ENCODE measurements at regions not wholly inside any gene's neighbourhood (a gene's known extent, or its start where the extent isn't known, plus 50 kb on each side); places are given as distances from the start of the nearest gene placed in this dataset.

DNA sequence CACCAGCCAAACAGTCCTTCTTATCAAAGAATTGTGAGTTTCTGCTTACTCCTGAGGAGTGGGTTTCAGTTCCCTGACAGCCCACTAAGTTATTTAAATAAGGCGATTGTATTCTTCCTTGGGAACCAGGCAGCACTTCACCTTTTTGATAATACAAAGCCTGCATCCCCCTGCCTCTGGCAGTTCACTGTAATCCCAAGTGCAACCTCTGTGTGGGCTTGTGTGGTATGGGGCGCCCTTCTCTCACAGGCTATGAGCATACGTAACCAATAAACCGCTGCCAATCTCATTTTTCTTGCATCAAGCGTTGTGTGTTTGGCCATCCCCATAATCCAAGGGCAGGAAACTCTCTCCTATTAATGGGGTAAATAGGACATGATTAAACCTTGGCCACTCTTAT is 1025.6 kb downstream of the NSUN3 start:
- Histone ChIP-seq H3K36me3 (ENCODE audit: control insufficient read depth in 2 of 4, insufficient read depth in 4 of 4, low read length in 3 of 4) (no peaks in the 10 kb centered on the region), H3K27ac (ENCODE audit: low read depth, low read length) (no peak overlapping the region), H3K79me1 (ENCODE audit: low read depth, low read length) (no peaks in the 10 kb centered on the region), H3K79me2 (ENCODE audit: control insufficient read depth in 1 of 2, insufficient read depth in 2 of 2, low read length in 2 of 2) (no peaks in the 10 kb centered on the region), H3K27me3 (replicated peaks in 1 of 4; ENCODE audit: control insufficient read depth in 3 of 4, extremely low read depth in 1 of 4, insufficient read depth in 3 of 4, low read length in 3 of 4) (no peaks in the 10 kb centered on the region), H3K23ac (ENCODE audit: insufficient read length) (no peak overlapping the region), H3K9ac (replicated peaks in 1 of 4; ENCODE audit: extremely low read depth in 1 of 4, low read depth in 3 of 4, low read length in 3 of 4) (no peak overlapping the region; a peak in 1 of 7 replicates), H2BK12ac (ENCODE audit: low read depth, low read length) (no peak overlapping the region), H3K56ac (replicated peaks; ENCODE audit: insufficient read length, low read depth, low read length) (no peak overlapping the region), H3K4me3 (ENCODE audit: extremely low read depth in 1 of 4, insufficient read depth in 2 of 4, low read depth in 3 of 4, low read length in 4 of 4) (no peak overlapping the region), H3K14ac (ENCODE audit: insufficient read length) (no peak overlapping the region), H2BK20ac (ENCODE audit: low read length) (no peak overlapping the region), H2BK120ac (replicated peaks; ENCODE audit: low read depth, low read length) (no peak overlapping the region), H3K18ac (ENCODE audit: extremely low read depth, low read length) (no peak overlapping the region), H4K91ac (replicated peaks; ENCODE audit: insufficient read length, low read length) (no peak overlapping the region), H2BK5ac (ENCODE audit: low read depth, low read length) (no peak overlapping the region), H4K8ac (ENCODE audit: extremely low read depth, insufficient read depth, low read length) (no peak overlapping the region), H3K4ac (replicated peaks; ENCODE audit: insufficient read length, low read depth, low read length) (no peak overlapping the region), H3K23me2 (ENCODE audit: low read depth, low read length) (no peaks in the 10 kb centered on the region), H3K9me3 (ENCODE audit: insufficient read depth in 2 of 2, low read depth in 1 of 2, low read length in 1 of 2) (no peaks in the 10 kb centered on the region), H3K4me2 (ENCODE audit: insufficient read depth in 1 of 2, low read depth in 2 of 2, low read length in 2 of 2) (no peak overlapping the region), H2AK5ac (ENCODE audit: low read depth, low read length) (no peak overlapping the region), H2BK15ac (ENCODE audit: low read length) (no peak overlapping the region), H2AFZ (ENCODE audit: low read length) (peak overlapping the region; percentile 70; the same call in 1 of the 2 replicates), H4K20me1 (replicated peaks in 1 of 2; ENCODE audit: control insufficient read depth in 1 of 2, insufficient read depth in 2 of 2, low read length in 2 of 2) (no peaks in the 10 kb centered on the region), H3K4me1 (replicated peaks in 1 of 4; ENCODE audit: control insufficient read depth in 3 of 4, insufficient read depth in 4 of 4, low read length in 3 of 4) (no peaks in the 10 kb centered on the region), H4K5ac (ENCODE audit: insufficient read length, low read depth, low read length) (no peak overlapping the region)
- ChIA-PET CTCF (ENCODE audit: partially characterized antibody) (no interaction called here), POLR2A (ENCODE audit: partially characterized antibody) (no interaction called here)
- no peak for FAIRE-seq
- WGBS, 2 experiments (ENCODE audit: extremely low coverage in 1 of 2, insufficient coverage in 1 of 2, insufficient read length in 1 of 2, insufficient replicate concordance in 2 of 2, low coverage in 1 of 2, low lambda C conversion rate in 2 of 2, missing lambda C conversion rate in 1 of 2), result 91% methylated on average over 5 of the region's 5 CpGs; no CpG with 5 or more reads in 1 of the 2 experiments
- no peak for TF ChIP-seq CREB1 (IDR thresholded peaks at IDR 0.05)
- peak; percentile 4 to 30; a peak in 2 of 4 replicates for TF ChIP-seq RAD21 (IDR thresholded peaks at IDR 0.05 in 1 of 2, conservative IDR thresholded peaks at IDR 0.05 in 1 of 2; ENCODE audit: low read depth in 2 of 2, low read length in 2 of 2)
- TF ChIP-seq, protein P1, sequence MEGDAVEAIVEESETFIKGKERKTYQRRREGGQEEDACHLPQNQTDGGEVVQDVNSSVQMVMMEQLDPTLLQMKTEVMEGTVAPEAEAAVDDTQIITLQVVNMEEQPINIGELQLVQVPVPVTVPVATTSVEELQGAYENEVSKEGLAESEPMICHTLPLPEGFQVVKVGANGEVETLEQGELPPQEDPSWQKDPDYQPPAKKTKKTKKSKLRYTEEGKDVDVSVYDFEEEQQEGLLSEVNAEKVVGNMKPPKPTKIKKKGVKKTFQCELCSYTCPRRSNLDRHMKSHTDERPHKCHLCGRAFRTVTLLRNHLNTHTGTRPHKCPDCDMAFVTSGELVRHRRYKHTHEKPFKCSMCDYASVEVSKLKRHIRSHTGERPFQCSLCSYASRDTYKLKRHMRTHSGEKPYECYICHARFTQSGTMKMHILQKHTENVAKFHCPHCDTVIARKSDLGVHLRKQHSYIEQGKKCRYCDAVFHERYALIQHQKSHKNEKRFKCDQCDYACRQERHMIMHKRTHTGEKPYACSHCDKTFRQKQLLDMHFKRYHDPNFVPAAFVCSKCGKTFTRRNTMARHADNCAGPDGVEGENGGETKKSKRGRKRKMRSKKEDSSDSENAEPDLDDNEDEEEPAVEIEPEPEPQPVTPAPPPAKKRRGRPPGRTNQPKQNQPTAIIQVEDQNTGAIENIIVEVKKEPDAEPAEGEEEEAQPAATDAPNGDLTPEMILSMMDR (IDR thresholded peaks at IDR 0.05; ENCODE audit: control extremely low read depth in 1 of 3, insufficient read depth in 1 of 3, low read depth in 1 of 3, low read length in 3 of 3), result peak in 1 of 3 experiments; percentile 21; a peak in 1 of 4 replicates
- no peak for TF ChIP-seq YY1 (IDR thresholded peaks at IDR 0.05; ENCODE audit: low read depth, low read length)
- TF ChIP-seq EP300 (IDR thresholded peaks at IDR 0.05; ENCODE audit: borderline replicate concordance in 1 of 2, low read depth in 2 of 2, low read length in 2 of 2), result no peak
- DNase-seq (ENCODE audit: low read depth in 1 of 2, low spot score in 2 of 2), result no peak

Data from H1 (cell line).